HG03575 (cell line): ENCODE measurements at regions not wholly inside any gene's neighbourhood (a gene's known extent, or its start where the extent isn't known, plus 50 kb on each side); places are given as distances from the start of the nearest gene placed in this dataset.
"Not testable (repeated sequence)": the region's sequence is repeated elsewhere in the genome, so short reads cannot be mapped to it uniquely, and the experiment has no call there.

ENCODE experiments used
- ATAC-seq: cut with Tn5 transposase; IDR thresholded peaks from one replicate; pipeline ENCODE4 v1.9.1; 2021; ENCODE audit not compliant: unreplicated experiment, insufficient number of reproducible peaks, low FRiP score; ENCODE audit errors: extremely low read depth

- ATAC-seq = no peak
Measured at GRCh38 chr4:159697322-159698283, 594.7 kb downstream of the RAPGEF2 start.

GRCh38 chr4:159698336-159698735, 595.5 kb downstream of the RAPGEF2 start:
- ATAC-seq = no peak

GRCh38 chr4:159702200-159702599, 599.3 kb downstream of the RAPGEF2 start:
- ATAC-seq = no peak

- no peak for ATAC-seq
Measured at GRCh38 chr4:159705334-159705733, 602.5 kb downstream of the RAPGEF2 start.

- no peak for ATAC-seq
Measured at GRCh38 chr4:159706704-159707103, 603.8 kb downstream of the RAPGEF2 start.

- ATAC-seq = not testable (repeated sequence)
Measured at GRCh38 chr4:159715180-159715579, 612.3 kb downstream of the RAPGEF2 start.

GRCh38 chr4:159719531-159719930, 616.7 kb downstream of the RAPGEF2 start:
- no peak for ATAC-seq

GRCh38 chr4:159722052-159722451, 619.2 kb downstream of the RAPGEF2 start:
- ATAC-seq = no peak

- ATAC-seq = no peak
Measured at GRCh38 chr4:159722918-159723317, 620.0 kb downstream of the RAPGEF2 start.

- no peak for ATAC-seq
Measured at GRCh38 chr4:159723341-159724048, 620.6 kb downstream of the RAPGEF2 start.

GRCh38 chr4:159725571-159725970, 622.7 kb downstream of the RAPGEF2 start:
- no peak for ATAC-seq

GRCh38 chr4:159735281-159736207, 632.7 kb downstream of the RAPGEF2 start:
- no peak for ATAC-seq

- no peak for ATAC-seq
Measured at GRCh38 chr4:159736411-159736810, 633.5 kb downstream of the RAPGEF2 start.

- no peak for ATAC-seq
Measured at GRCh38 chr4:159743971-159744370, 641.1 kb downstream of the RAPGEF2 start.

GRCh38 chr4:159747983-159748382, 645.1 kb downstream of the RAPGEF2 start:
- no peak for ATAC-seq

GRCh38 chr4:159748834-159749444, 646.1 kb downstream of the RAPGEF2 start:
- no peak for ATAC-seq

- ATAC-seq = no peak
Measured at GRCh38 chr4:159757499-159757898, 654.6 kb downstream of the RAPGEF2 start.

GRCh38 chr4:159758061-159758460, 655.2 kb downstream of the RAPGEF2 start:
- no peak for ATAC-seq

- no peak for ATAC-seq
Measured at GRCh38 chr4:159762672-159763071, 659.8 kb downstream of the RAPGEF2 start.
